Skeletal muscle satellite cell (primary cell): ENCODE measurements at regions not wholly inside any gene's neighbourhood (a gene's known extent, or its start where the extent isn't known, plus 50 kb on each side); places are given as distances from the start of the nearest gene placed in this dataset. TPM values are rescaled to one million over a fixed set of nuclear protein-coding genes. Genes with fewer than 3 reads are reported as not detected.
"Not testable (repeated sequence)": the region's sequence is repeated elsewhere in the genome, so short reads cannot be mapped to it uniquely, and the experiment has no call there.

Experiments
- H3K27me3 ChIP-seq: 2 replicates; pipeline ENCODE4 v1.7.0; 2013; ENCODE audit warnings: low read length; ENCODE audit not compliant: control insufficient read depth, insufficient read depth
- H3K36me3 ChIP-seq: 2 replicates; pipeline ENCODE4 v1.7.0; 2013; ENCODE audit warnings: mild to moderate bottlenecking, control low read depth, low read length; ENCODE audit not compliant: insufficient read depth
- H3K4me1 ChIP-seq: 2 replicates; pipeline ENCODE4 v1.7.0; 2013; ENCODE audit warnings: low read length; ENCODE audit not compliant: control insufficient read depth, insufficient read depth
- H3K4me2 ChIP-seq: 2 replicates; pipeline ENCODE4 v1.7.0; 2013; ENCODE audit warnings: mild to moderate bottlenecking, low read length
- H3K4me3 ChIP-seq: 2 replicates; pipeline ENCODE4 v1.7.0; 2013; ENCODE audit warnings: low read length
- H3K9ac ChIP-seq: 2 replicates; pipeline ENCODE4 v1.7.0; 2013; ENCODE audit warnings: mild to moderate bottlenecking, low read depth, low read length, moderate library complexity
- H3K9me3 ChIP-seq: replicated peaks from 2 replicates; pipeline ENCODE4 v1.7.0; 2013; ENCODE audit warnings: mild to moderate bottlenecking, control low read depth, low read length
- small RNA-seq: library from RNA; depleted of rRNA; stranded (forward); fragments of <200 nt; gene quantifications from one replicate; pipeline ENCODE3, GENCODE V24; 2012

DNA sequence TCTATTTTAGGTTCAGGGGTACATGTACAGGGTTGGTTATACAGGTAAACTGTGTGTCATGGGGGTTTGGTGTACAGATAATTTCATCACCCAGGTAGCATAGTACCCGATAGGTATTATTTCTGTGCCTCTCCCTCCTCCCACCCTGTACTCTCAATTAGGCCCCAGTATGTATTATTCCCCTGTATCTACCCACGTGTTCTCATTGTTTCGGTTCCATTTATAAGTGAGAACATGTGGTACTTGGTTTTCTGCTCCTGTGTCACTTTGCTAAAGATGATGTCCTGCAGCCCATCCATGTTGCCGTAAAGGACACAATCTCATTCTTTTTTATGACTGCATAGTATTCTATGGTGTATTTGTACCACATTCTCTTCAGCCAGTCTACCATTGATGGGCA is 96.8 kb upstream of the SLC24A2 start:
- Histone ChIP-seq H3K4me1 (no peaks in the 10 kb centered on the region), H3K9me3 (no peaks in the 10 kb centered on the region), H3K36me3 (no peaks in the 10 kb centered on the region), H3K27me3 (peaks cover 13% of the 10 kb centered on the region), H3K9ac (no peak overlapping the region), H3K4me3 (no peak overlapping the region), H3K4me2 (no peak overlapping the region)

DNA sequence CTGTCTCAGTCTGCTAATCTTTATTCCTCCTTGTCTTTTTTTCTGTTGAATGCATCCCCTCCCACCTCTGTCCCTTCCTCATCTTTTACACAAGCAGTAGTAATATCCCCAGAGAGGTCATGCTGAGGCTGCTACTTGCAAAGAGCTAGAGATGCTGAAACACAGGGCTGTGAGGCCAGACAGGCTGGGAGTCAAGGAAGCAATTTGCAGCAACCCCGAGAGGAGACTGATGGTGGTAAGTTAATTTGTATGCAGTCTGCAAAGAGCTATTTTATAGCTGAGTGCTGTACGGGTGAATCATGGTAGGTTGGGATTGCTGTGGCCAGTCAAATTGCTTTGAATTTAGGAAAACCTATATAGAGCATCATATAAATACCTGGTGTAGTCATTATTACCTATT is 90.2 kb upstream of the SLC24A2 start:
- no peak overlapping the region for H3K9ac ChIP-seq
- H3K4me3 ChIP-seq: no peak overlapping the region
- peaks cover 6% of the 10 kb centered on the region for H3K27me3 ChIP-seq
- H3K36me3 ChIP-seq: no peaks in the 10 kb centered on the region
- H3K4me2 ChIP-seq: no peak overlapping the region
- H3K9me3 ChIP-seq: no peaks in the 10 kb centered on the region
- H3K4me1 ChIP-seq: peaks cover 20% of the 10 kb centered on the region

DNA sequence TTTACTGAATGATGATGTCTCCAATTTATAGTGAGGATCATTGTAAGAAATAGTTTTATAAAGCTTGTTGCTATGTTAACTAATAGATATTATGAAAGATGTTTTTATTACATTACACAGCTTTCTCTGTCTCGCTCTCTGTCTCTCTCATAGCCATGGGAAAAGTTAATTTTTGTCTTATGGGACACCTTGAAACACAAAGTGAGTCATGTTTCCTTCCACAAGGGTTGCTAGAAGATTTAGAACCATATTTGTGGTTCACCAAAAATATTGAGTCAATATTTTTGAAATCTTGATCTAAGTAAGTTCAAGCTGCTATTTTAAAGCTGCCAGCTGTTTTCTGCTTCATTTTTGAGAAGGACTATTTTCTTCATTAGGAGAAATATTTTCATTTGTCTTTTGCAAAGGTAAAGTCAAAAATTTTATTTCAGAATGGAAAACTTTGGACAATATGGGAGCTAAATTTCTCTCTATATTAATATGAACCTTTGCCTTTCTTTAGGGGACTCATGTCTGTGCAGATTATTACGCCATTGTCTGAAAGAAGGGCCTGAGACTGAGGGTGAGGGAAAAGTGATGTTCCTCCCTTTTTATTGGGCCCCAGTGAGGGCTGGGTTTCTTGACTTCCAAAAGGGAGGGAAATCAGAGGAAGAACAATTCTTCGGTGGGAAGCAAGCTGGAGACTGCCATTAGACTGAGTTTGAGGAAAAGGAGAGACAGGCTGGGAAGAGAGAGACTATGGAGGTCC is 87.9 kb upstream of the SLC24A2 start:
- Histone ChIP-seq H3K4me3 (no peak overlapping the region), H3K36me3 (no peaks in the 10 kb centered on the region), H3K9ac (peak overlapping the region; percentile 5)

DNA sequence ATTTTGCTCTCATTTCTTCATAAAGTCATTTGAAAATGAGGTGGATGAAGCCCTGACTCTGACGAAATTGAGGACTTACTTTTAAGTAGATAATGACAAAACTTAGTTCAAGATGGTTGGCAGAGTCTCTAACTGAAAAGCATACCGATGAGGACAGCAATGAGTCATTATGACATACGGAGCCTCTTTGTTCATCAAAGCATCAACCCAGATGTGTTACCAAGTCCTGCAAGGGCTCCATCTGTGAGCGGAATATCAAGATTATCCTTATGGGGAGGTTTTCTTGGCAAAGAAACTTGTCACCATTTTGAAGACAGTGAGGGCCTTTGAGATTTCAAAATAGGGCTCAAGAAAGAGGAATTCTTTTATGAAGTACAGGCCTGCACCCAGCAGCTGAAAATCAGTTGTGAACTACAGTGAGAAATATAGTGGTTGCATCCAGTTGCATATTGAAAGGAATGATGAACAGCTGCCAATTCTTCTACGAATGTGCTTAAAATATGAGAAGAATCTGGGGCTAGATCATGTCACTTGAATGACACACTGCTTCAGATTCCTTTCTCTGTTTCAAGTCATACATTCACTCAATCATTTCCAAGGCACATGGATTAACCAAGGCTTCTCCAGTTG is 86.6 kb upstream of the SLC24A2 start:
- Histone ChIP-seq H3K4me2 (no peak overlapping the region), H3K9ac (no peak overlapping the region), H3K36me3 (no peaks in the 10 kb centered on the region), H3K27me3 (no peaks in the 10 kb centered on the region), H3K9me3 (no peaks in the 10 kb centered on the region), H3K4me3 (no peak overlapping the region), H3K4me1 (peaks cover 20% of the 10 kb centered on the region)

More for the DNA sequence above, 87.9 kb upstream of the SLC24A2 start:
- no peaks in the 10 kb centered on the region for H3K9me3 ChIP-seq
- H3K4me2 ChIP-seq: no peak overlapping the region
- peaks cover 20% of the 10 kb centered on the region for H3K4me1 ChIP-seq
- peaks cover 6% of the 10 kb centered on the region for H3K27me3 ChIP-seq

DNA sequence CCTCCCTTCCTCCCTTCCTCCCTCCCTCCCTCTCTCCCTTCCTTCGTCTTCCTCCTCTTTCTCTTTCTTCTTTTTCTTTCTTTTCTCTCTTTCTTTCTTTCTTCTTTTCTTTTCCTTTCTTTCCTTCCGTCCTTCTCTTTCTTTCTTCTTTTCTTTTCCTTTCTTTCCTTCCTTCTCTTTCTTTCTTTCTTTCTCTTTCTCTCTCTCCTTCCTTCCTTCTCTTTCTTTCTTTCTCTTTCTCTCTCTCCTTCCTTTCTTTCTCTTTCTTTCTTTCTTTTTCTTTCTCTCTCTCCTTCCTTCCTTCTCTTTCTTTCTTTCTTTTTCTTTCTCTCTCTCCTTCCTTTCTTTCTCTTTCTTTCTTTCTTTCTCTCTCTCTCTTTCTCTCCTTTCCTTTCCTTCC is 84.4 kb upstream of the SLC24A2 start:
- not testable (repeated sequence) for H3K9ac ChIP-seq, H3K4me2 ChIP-seq, H3K36me3 ChIP-seq, H3K9me3 ChIP-seq, H3K27me3 ChIP-seq, H3K4me3 ChIP-seq
- H3K4me1 ChIP-seq: peaks cover 20% of the 10 kb centered on the region

DNA sequence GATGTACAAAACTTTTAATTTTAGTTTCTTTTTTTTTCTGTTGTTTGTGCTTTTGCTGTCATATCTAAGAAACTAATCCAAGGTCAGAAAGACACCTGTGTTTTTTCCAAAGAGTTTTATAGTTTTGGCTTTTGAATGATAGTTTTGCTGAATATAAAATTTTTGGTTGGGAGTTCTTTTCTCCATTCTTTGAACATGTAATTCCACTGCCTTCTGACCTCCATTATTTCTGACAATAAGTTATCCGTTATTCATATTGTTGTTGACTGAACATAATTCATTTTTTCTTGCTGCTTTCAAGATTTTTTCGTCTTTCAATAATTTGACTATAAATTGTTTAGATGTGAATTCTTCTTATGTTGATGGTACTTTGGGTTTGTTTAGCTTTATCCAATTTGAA is 82.2 kb upstream of the SLC24A2 start:
- H3K36me3 ChIP-seq: no peaks in the 10 kb centered on the region
- no peak overlapping the region for H3K4me2 ChIP-seq
- H3K9me3 ChIP-seq: no peaks in the 10 kb centered on the region
- no peak overlapping the region for H3K4me3 ChIP-seq
- H3K27me3 ChIP-seq: no peaks in the 10 kb centered on the region
- H3K4me1 ChIP-seq: peaks cover 8% of the 10 kb centered on the region
- no peak overlapping the region for H3K9ac ChIP-seq

DNA sequence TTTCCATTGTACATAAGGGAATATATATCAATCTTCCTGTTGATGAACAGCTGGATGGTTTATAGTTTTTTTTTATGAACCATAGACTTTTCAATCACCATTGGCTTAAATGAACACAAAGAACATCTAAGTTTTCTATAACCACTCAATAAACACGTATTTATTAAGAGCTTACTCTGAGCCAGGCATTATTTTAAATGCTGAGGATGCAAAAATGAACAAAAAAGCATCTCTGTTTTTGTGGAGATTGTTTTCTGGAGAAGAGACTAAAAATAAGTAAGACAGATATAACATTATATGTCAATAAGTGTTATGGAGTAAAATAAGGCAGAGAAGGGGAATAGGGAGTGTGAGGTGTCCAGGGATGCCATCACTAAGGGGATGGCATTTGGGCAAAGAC is 52.1 kb upstream of the SLC24A2 start:
- H3K36me3 ChIP-seq: no peaks in the 10 kb centered on the region
- H3K4me3 ChIP-seq: no peak overlapping the region
- no peak overlapping the region for H3K9ac ChIP-seq
- no peaks in the 10 kb centered on the region for H3K27me3 ChIP-seq
- no peak overlapping the region for H3K4me2 ChIP-seq
- H3K9me3 ChIP-seq: no peaks in the 10 kb centered on the region
- H3K4me1 ChIP-seq: no peaks in the 10 kb centered on the region

Small RNAs in the stretch of these regions (small RNA-seq; reads per million reads assigned to genes)
- not detected for gene AL158077.1
